GM12865 (cell line): ENCODE measurements at regions not wholly inside any gene's neighbourhood (a gene's known extent, or its start where the extent isn't known, plus 50 kb on each side); places are given as distances from the start of the nearest gene placed in this dataset.

Source experiments
- DNase-seq: peaks from one replicate; pipeline ENCODE4 v3.0.0; 2010; ENCODE audit warnings: low read depth
- H3K4me3 ChIP-seq: 2 replicates; pipeline ENCODE4 v1.5.1; 2011; ENCODE audit warnings: mild to moderate bottlenecking, low read depth, low read length, control low read depth
- TF ChIP-seq, protein P1 (sequence below): IDR thresholded peaks from 2 replicates; pipeline ENCODE4 v1.5.1; 2011; ENCODE audit warnings: low read length, control low read depth, low read depth, inconsistent platforms; ENCODE audit not compliant: insufficient read depth; ENCODE audit errors: missing control alignments

DNA sequence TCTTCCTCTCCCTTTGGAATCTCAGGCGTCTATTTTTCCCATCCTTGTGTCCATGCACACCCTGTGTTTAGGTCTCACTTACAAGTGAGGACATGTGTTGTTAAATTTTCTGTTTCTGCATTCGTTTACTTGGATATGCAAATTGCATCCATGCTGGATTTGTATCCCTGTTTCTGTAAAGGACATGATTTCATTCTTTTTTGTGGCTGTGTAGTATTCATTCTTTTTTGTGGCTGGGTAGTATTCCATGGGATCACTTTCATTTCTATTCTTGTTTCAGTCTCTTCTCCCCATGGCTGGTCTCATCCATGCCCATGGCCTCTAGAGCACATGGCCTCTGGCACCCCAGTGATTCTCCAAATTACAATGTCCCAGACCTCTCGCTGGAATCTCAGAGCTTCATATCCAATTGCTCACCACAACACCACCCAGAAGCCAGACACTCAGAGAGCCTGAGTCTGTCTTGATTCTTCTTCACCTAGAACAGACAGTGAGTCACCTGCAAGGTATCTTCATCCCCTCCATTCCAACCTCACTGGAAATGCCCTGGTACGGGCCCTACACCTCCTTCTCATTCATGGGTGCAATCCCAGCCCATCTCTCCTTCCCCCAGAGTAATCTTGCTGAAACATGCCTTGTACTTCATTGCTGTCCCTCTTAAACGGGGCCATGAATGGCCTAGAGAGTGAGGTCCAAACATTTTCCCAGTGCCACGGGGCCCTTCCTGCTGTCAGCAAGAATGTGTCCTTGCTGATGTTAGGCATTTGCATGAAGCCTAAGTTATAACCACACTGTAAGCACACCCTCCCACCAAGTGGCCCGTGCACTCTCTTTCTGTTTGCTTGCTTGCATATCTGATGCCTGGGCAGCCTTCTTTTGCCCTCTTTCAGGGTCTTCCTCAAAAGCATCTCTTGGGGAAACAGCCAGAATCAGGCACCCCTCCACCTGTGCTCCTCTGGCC, 476.2 kb upstream of the TSHZ3 start:
- DNase-seq: no peak
- TF ChIP-seq, protein P1, sequence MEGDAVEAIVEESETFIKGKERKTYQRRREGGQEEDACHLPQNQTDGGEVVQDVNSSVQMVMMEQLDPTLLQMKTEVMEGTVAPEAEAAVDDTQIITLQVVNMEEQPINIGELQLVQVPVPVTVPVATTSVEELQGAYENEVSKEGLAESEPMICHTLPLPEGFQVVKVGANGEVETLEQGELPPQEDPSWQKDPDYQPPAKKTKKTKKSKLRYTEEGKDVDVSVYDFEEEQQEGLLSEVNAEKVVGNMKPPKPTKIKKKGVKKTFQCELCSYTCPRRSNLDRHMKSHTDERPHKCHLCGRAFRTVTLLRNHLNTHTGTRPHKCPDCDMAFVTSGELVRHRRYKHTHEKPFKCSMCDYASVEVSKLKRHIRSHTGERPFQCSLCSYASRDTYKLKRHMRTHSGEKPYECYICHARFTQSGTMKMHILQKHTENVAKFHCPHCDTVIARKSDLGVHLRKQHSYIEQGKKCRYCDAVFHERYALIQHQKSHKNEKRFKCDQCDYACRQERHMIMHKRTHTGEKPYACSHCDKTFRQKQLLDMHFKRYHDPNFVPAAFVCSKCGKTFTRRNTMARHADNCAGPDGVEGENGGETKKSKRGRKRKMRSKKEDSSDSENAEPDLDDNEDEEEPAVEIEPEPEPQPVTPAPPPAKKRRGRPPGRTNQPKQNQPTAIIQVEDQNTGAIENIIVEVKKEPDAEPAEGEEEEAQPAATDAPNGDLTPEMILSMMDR: no peak
- no peak overlapping the region for H3K4me3 ChIP-seq

DNA sequence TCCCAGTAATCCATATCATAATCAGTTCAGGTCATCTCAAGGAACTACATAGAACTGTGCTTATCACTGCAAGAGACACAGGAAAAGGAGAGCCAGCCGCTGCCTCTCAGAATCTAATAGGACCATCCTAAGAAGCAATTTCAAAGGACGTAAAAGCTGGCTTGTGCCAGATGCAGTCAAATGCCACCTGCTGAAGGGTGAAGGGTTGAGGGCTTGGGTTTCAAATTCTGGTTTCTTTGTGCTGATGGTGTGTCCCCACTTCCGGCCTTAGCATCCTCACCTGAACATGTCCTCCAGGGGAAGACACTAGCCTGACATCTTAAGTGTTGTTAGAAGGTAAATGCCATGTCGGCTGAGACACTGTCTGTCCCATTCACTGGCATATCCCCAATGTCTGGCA, 477.1 kb upstream of the TSHZ3 start:
- H3K4me3 ChIP-seq: no peak overlapping the region
- TF ChIP-seq, protein P1: no peak
- DNase-seq: no peak

DNA sequence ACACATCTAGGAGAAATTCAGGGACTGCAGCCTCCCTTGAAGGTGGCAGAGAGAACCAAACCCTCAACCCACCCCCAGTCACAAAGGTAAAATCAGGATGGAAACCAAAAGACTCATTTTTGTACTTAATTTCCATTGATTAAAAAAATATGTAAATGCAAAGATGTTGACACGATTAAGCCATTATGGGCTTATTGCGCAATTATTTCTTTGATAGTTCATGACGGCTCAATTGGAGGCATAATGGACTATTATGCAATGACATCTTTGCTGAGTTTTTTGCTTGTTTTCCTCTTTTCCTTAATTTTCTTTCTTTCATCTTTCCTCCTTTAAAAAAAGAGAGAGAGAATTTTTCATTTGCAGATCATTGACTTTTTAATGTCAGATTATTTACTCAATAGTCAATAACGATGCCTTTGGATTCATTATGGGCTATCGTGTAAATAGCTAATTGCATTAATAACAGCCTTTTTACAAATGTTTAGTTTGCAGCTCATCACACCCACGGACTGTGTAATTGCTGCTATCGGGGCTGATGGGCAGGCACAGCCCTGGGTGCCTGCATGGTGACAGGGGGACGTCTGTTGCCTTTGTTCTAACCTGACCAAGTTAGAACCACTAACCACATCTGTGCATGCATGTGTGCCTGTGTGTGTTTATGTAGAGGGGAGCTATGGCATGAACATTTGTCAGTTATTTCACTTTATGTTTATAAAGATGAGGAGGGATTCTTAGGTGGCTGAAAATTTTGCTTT, 482.4 kb upstream of the TSHZ3 start:
- no peak for DNase-seq
- TF ChIP-seq, protein P1: no peak
- H3K4me3 ChIP-seq: no peak overlapping the region

DNA sequence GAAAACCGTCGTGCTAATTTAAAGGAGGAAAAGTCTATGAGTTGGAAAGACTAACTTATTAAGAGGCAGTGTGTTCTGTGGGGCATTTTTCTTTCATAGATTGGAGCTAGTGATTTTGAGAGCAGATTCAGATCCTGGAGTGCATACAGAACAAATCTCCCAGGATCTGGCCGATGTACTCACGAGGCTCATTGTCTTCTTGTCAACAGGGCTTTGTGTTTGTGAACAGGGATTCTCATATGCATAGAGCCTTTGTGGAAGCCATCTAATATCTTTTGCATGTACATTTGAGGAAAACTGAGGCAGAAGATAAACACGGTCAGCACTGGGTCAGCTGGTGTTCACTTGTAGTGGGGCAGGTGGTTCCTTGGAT, 482.9 kb upstream of the TSHZ3 start:
- TF ChIP-seq, protein P1: no peak
- DNase-seq: no peak
- H3K4me3 ChIP-seq: no peak overlapping the region

DNA sequence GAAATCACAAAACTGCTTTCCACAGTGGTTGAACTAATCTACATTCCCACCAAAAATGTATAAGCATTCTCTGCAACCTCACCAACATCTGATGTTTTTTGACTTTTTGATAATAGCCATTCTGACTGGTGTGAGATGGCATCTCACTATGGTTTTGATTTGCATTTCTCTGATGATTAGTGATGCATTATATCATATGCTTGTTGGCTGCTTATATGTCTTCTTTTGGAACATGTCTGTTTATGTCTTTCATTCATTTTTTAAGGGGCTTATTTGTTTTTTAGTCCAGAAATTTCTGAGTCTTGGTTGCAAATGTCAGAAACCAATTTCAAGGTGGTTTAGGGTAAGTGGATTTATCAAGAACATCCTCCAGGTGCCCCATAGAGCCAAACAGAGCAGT, 484.8 kb upstream of the TSHZ3 start:
- no peak overlapping the region for H3K4me3 ChIP-seq
- DNase-seq: no peak
- TF ChIP-seq, protein P1: no peak

DNA sequence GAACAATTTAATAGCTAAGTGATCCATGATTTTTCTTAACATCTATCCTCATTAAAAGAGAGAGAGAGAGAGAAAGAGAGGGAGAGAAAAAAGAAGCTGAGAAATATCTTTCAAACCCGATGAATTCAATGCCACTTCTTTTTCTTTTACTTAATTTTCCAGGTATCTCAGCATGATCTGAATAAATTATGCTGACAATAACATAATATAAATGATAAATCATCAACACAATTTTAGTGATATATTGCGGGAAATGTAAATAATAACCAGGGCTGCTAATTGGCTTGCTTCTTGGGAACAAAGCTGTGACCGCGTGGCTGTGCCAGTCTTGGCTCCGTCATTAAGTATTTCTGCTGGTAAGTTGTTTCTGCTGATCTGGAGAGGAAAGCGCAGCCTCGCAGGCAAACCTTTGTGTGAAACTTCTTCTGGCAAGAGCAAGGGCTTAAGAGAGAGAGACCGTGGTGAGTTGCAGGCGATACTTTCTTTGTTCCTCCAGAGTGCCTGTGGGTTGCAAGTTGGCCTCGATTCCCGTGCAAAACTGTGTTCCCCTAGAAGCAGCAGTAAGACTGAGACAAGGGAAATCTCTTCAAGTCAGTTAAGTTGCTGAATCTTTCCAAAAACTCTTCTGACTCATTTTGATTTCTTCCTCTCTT, 489.1 kb upstream of the TSHZ3 start:
- DNase-seq: no peak
- H3K4me3 ChIP-seq: no peak overlapping the region
- TF ChIP-seq, protein P1: no peak
